Ishikawa (cell line): ENCODE measurements at regions not wholly inside any gene's neighbourhood (a gene's known extent, or its start where the extent isn't known, plus 50 kb on each side); places are given as distances from the start of the nearest gene placed in this dataset.

Source experiments
- CEBPB ChIP-seq: IDR thresholded peaks from 2 replicates; pipeline ENCODE4 v1.6.1; 2012
- EGR1 ChIP-seq: IDR thresholded peaks from 2 replicates; pipeline ENCODE4 v1.6.1; 2012
- EP300 ChIP-seq: IDR thresholded peaks from 2 replicates; pipeline ENCODE4 v1.6.1; 2012; ENCODE audit warnings: borderline replicate concordance
- FOXM1 ChIP-seq: IDR thresholded peaks from 2 replicates; pipeline ENCODE4 v1.6.1; 2012; ENCODE audit warnings: low read depth, borderline replicate concordance
- NFIC ChIP-seq: IDR thresholded peaks from 2 replicates; pipeline ENCODE4 v1.6.1; 2012
- RAD21 ChIP-seq: IDR thresholded peaks from 2 replicates; pipeline ENCODE4 v1.6.1; 2012; ENCODE audit warnings: low read depth
- REST ChIP-seq: IDR thresholded peaks from 2 replicates; pipeline ENCODE4 v1.6.1; 2012; ENCODE audit warnings: low read depth, mild to moderate bottlenecking
- TAF1 ChIP-seq: IDR thresholded peaks from 2 replicates; pipeline ENCODE4 v1.6.1; 2012; ENCODE audit warnings: low read depth, mild to moderate bottlenecking
- TCF12 ChIP-seq: IDR thresholded peaks from 2 replicates; pipeline ENCODE4 v1.6.1; 2012; ENCODE audit warnings: low read depth
- USF1 ChIP-seq: IDR thresholded peaks from 2 replicates; pipeline ENCODE4 v1.6.1; 2012
- YY1 ChIP-seq: IDR thresholded peaks from 2 replicates; pipeline ENCODE4 v1.6.1; 2012; ENCODE audit warnings: low read depth
- ZBTB7A ChIP-seq: IDR thresholded peaks from 2 replicates; pipeline ENCODE4 v1.6.1; 2012; ENCODE audit warnings: low read depth
- TF ChIP-seq, protein P1 (sequence below): IDR thresholded peaks from 2 replicates; pipeline ENCODE4 v1.6.1; 2012

- TF ChIP-seq YY1 (no peak), RAD21 (no peak), EP300 (no peak), REST (no peak), NFIC (no peak), TCF12 (no peak), FOXM1 (no peak), TAF1 (no peak), USF1 (no peak), ZBTB7A (no peak), CEBPB (no peak; the same call in 1 of the 2 replicates), EGR1 (no peak)
- TF ChIP-seq, protein P1, sequence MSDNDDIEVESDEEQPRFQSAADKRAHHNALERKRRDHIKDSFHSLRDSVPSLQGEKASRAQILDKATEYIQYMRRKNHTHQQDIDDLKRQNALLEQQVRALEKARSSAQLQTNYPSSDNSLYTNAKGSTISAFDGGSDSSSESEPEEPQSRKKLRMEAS, result no peak
These were observed 93.1 kb upstream of the TLE1 start for GRCh38 chr9:81782313-81782995.
